SK-MEL-5 (cell line): ENCODE measurements at regions not wholly inside any gene's neighbourhood (a gene's known extent, or its start where the extent isn't known, plus 50 kb on each side); places are given as distances from the start of the nearest gene placed in this dataset.

Experiments
- DNase-seq: peaks from one replicate; pipeline ENCODE4 v3.0.0-alpha.2; 2016; ENCODE audit warnings: low read depth, low spot score
- in situ Hi-C: cut with HindIII; loops from 2 replicates; pipeline ENCODE4 v1.10.0; 2016; ENCODE audit warnings: low sequenced_read_pairs, high pct_unique_total_duplicates, low pct_unique_long_range_greater_than_20kb

GRCh38 chr16:88293097-88293496 is 89.7 kb upstream of the ZNF469 start:
- in situ Hi-C loops = no loop called here
- DNase-seq = no peak

DNA sequence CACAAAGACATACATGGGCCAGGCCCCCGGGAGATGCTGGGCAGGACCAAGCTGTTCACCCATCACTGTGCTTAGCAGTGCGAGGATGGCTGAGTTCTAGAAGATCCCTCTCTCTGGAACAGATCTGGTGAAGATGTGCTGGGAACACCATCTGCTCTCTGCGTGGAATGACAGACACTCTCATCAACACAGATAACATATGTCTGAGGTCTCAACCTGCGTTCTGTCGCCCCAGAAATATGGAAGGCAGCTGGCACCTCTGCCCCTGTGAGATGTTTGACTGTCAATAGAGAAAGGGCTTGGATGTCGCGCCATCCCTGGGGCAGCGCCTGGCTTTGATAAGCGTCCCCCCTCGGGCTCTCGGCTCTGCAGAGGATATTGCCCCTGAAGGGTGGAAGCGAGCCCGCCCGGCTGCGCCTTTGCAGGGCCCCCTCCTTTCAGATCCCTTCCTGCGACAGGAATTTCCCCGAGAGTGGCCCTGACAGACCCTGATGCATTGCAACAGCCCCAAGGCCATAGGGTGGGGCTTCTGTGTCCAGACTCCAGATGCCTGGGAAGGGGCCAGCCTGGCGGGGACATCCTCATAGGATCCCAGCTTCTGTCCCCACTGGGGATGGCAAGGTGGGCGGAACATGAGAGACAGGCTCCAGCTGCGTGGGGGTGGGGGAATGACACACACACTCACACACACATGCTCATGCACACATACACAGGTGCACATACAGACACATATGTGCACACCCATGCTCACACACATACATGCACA is 86.9 kb upstream of the ZNF469 start:
- in situ Hi-C loops = no loop called here
- no peak for DNase-seq

DNA sequence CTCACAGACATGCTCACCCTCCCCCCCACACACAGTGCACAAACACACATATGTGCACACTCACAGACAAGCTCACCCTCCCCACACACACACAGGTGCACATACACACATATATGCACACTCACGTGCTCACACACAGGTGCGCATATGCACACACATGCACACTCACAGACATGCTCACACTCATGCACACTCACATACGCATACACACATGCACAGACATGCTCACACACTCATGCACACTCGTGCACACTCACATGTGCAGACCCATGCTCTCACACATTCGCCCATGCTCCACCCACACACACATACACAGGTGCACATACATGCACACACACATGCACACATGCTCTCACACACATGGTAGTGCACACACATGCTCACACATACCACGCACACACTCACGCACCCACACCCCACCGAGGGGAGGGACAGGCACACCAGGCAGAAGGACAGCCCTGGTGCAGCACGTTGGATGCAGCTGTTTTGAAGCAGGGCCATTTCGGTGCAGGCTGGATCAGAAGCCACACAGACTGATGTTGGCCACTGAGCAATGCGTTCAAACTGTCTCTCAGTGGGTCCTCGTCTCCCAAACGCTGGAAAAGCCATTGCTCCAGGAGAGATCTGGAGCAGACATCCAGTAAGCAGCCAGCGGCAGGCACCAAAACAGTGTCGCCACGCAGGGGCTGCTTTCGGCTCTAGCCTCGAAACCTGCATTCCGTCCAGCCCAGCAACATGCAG is 86.2 kb upstream of the ZNF469 start:
- in situ Hi-C loops = no loop called here
- no peak for DNase-seq

DNA sequence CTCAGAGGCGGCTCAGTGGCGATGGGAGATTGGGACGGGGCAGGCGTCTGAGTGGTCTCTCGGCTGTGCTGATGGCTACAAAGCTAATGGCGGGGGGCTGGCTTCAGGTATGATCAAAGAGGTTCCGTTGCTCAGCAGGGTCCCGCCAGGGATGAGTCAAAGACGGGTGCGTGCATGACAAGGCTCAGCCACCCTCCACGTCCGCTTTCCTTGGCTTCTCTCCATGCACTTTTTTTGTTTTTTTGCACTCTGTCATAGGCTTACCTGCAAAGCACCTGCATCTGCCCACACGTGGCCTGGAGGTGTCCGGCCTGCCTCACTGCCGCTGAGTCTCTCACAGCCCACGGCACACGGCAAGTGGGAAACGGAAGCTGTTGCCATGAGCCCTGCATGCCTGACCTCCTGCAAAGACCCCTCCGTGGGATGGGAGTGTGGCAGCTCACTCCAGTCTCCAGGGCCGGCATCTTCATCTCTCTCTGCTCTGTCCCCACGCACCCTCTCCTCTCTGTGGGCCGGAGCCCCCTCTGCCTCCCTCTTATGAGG is 85.5 kb upstream of the ZNF469 start:
- no peak for DNase-seq
- in situ Hi-C loops = no loop called here

DNA sequence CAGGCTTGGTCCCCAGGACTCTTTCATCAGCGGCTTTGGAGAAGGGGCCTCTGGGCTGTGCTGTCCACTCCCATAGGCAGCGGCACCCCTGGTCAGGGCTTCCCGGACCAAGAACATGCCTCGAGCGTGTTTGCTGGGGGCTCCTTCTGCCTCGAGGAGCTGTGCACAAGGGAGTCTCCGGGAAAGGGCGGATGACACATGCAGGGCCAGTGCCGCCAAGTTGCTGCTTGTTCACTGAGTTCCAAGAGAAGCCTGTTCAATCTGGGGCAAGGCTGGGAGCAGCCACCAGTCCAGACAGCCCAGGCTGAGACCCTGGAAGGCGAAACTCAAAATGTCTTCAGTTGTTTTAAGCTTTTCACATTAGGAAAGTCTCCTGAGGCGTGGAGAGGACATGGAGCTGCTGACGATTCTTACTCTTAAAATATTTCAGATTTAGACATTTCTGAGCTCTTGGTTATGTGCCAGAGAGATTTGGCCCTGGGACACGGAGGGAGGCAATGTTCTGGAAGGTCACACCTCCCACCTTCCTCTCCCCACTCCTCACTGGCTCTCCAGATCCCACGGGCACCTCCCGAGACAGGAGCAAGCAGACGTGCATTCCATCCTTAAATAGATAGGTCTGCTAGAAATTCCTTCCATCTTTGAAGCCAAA is 84.5 kb upstream of the ZNF469 start:
- DNase-seq = no peak
- in situ Hi-C loops = no loop called here

DNA sequence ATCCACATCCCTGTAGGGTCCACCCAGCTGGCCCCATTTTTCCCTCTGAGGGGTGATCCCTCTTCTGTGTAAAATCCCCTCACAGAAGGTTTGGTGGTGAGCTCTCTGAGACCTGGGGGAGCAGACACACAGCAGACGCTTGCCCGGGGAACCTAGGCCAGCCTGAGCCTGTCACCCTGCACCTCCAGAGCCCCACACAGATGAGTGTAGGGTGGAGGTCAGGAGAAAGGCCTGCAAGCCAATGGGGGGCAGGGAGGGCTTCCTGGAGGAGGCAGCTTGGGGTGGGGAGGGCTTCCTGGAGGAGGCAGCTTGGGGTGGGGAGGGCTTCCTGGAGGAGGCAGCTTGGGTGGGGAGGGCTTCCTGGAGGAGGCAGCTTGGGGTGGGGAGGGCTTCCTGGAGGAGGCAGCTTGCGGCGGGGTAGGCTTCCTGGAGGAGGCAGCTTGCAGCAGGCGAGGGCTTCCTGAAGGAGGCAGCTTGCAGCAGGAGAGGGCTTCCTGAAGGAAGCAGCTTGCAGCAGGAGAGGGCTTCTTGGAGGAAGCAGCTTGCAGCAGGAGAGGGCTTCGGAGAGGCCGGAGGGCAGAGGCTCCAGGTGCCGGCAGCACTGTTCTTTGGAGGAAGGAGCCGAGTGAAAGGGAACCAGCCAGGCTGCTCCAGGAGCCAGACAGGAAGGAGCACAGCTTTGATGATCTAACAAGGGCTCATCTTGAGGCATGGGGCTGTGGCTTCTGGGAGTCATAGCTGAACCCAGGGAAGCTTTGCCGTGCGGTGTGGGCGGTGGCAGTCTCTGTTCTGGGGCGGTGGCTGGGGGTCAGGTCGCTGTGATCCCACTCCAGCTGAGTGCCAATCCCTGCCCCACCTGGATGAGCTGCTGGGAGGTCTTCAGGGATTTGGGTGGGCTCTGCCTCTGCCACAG is 83.7 kb upstream of the ZNF469 start:
- in situ Hi-C loops = no loop called here
- no peak for DNase-seq

DNA sequence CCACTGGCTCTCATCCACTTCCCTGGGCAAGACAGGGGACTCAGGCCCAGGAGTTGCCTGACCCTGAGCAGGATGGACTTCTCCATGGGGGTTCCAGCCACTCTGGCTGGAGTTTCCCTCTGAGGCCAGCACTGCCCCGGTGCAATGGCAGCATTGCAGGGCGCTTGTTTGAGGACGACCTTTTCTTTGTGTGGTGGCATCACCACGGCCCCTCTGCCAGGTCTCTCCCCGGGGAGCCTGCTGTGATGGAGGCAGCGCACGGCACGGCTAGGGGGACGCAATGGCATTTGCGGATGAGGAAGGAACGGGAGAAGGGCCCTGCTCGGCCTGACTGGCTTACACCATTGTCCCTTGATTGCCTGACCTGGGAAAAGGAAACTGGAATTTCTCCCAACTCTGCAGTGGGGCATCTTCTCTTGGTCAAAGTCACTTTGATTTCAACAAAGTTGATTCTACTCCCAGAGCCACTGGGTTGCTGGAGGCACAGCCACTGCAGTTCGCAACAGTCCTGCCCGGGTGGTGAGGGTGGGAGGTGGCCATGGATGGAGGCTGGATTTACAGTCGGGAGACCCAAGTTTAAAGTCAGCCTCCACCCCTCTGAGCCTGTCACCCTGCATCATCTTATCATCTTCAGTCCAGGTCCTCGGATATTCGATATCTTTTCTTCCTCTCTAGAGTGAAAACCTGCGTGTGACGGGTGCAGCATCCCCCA is 82.9 kb upstream of the ZNF469 start:
- in situ Hi-C loops = no loop called here
- no peak for DNase-seq

DNA sequence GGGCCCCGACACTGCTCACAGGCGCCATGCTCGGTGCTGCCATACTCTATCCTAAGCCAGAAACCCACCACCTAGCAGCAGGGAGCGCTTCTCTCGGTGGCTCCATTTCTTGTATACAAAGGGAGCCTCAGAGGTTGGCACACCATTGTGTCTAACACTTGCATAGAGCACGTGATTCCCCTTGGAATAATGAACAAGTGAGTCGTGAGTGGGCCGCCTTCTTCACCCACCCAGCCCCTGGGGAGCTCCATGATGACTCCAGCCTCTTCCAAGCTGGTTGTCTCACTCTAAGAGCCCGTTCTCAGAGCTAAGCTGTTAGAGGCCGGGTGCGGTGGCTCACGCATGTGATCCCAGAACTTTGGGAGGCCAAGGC is 82.3 kb upstream of the ZNF469 start:
- in situ Hi-C loops = no loop called here
- DNase-seq = no peak

- in situ Hi-C loops = no loop called here
- DNase-seq = no peak
These were observed 81.3 kb upstream of the ZNF469 start for GRCh38 chr16:88301431-88301830.

- DNase-seq = no peak
- in situ Hi-C loops = no loop called here
These were observed 80.9 kb upstream of the ZNF469 start for GRCh38 chr16:88301886-88302285.

DNA sequence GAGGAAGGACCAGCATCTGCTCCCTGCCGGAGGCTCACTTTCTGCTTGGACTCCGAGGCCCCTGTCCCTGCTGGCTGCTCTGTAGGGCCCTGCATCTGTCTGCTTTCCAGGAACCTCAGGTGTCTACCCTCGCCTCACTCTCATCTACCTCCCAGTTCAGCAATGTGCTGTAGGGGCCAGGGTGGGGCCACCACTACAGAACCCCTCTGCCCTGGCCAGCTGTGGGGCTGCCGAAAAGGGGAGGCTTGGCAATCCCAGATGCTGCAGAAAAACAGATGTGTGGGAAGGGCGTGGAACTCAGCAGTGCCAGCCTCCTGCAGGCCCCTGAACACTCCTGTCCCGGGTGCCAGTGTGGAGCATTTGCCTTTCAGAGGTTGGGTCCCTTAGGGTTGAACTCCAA is 80.1 kb upstream of the ZNF469 start:
- no peak for DNase-seq
- in situ Hi-C loops = no loop called here

DNA sequence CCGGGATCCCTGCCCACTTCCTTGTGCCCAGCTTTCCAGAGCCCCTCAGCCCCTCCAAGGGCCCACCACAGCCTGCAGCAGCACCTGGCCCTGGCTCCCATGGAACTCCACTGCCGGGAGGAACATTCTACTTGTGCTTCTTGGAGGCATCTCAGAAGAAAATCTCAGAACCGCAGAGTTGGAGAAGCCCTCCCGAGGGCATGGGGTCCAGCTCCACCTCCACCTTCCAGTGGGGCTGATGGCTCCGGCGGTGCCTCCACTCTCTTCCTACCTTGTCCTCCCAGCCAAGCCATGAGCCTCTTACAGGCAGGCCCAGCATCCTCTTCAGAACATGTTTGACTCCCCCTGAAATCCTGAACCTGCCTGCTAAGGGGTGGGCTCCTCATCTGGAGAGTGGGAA is 79.4 kb upstream of the ZNF469 start:
- in situ Hi-C loops = no loop called here
- DNase-seq = no peak

DNA sequence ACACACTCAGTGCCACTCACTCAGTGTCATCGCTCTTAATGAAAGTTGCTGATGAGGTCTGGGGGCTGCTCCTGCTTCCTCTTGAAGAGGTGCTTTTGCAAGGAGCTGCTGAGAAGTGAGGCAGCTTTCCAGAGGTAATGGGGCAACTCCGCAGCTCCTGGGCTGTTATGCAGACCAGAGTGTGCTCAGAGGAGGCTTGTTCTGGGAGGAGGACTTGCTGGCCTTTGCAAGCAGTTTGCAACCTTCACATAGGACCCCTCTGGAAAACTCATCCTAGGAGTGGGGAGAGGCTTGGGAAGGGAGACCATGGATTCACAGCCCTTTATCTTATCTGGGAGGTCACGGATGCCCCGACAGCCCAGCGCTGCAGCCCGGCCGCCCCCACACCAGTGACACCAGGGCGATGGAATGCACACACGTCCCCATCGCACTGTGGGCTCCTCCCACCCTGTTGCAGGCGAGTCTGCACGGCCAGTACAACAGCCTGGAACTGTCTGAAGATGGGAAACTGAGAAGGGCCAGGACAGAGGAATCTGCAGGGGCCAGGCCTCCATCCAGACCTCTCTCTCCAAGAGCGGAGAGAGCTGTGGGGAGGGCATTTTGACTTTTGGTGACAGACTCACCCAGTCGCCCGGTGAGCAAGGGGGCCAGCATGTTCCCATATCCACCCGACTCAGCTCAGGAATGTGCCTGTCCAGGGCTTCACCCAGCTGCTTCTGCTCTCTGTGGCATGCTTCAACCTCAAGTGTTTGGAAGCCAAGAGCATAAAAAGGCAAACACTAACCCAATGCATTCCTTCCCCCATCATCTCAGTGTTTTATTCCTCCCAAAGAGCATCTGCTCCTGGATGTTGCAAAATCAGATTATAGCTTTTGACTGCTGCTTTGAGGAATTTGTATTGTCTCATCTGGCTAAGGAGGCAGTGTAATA is 78.6 kb upstream of the ZNF469 start:
- in situ Hi-C loops = no loop called here
- no peak for DNase-seq

- no peak for DNase-seq
- in situ Hi-C loops = no loop called here
These were observed 77.6 kb upstream of the ZNF469 start for GRCh38 chr16:88305176-88305575.

- in situ Hi-C loops = no loop called here
- DNase-seq = no peak
These were observed 76.3 kb upstream of the ZNF469 start for GRCh38 chr16:88306411-88306810.

- in situ Hi-C loops = no loop called here
These were observed 75.8 kb upstream of the ZNF469 start for GRCh38 chr16:88306860-88307545.

More at GRCh38 chr16:88306860-88307545, 75.8 kb upstream of the ZNF469 start:
- no peak for DNase-seq
